HEK293 (cell line): ENCODE measurements at regions not wholly inside any gene's neighbourhood (a gene's known extent, or its start where the extent isn't known, plus 50 kb on each side); places are given as distances from the start of the nearest gene placed in this dataset.

Experiments used
- CTCF ChIA-PET: fragments of 350-600 bp; formaldehyde crosslinking; extraction: SDS; loops from one replicate; lab custom pipeline; 2021; ENCODE audit warnings: antibody characterized with exemption; lab: Yijun Ruan, JAX
- POLR2A ChIA-PET: fragments of 300-600 bp; formaldehyde crosslinking; extraction: SDS; loops from one replicate; lab custom pipeline; 2020; ENCODE audit warnings: antibody characterized with exemption, inconsistent platforms; lab: Yijun Ruan, JAX
- H3K27ac ChIP-seq: fragments of 200-500 bp; sonication (Bioruptor generic); 2 replicates; pipeline ENCODE4 v1.5.1; 2014; ENCODE audit warnings: low read depth, low read length, control low read depth, inconsistent platforms; ENCODE audit errors: extremely low read depth
- H3K36me3 ChIP-seq, 2 experiments: fragments of 200-500 bp in 1 of 2; sonication (Bioruptor generic) in 1 of 2; 1 replicate in 1 of 2; 2 replicates in 1 of 2; pipeline ENCODE4 v1.5.1; 2014 to 2017; ENCODE audit warnings: inconsistent platforms in 2 of 2, low read length in 2 of 2; ENCODE audit not compliant: control insufficient read depth in 2 of 2, insufficient read depth in 1 of 2
- H3K4me1 ChIP-seq: fragments of 200-500 bp; sonication (Bioruptor generic); 2 replicates; pipeline ENCODE4 v1.5.1; 2014; ENCODE audit warnings: mild to moderate bottlenecking, low read length, inconsistent platforms; ENCODE audit not compliant: control insufficient read depth, insufficient read depth
- H3K4me3 ChIP-seq: 2 replicates; pipeline ENCODE4 v1.5.1; 2011; ENCODE audit warnings: low read depth, mild to moderate bottlenecking, control low read depth, low read length, moderate library complexity
- H3K9me3 ChIP-seq: fragments of 200-500 bp; sonication (Bioruptor generic); 2 replicates; pipeline ENCODE4 v1.5.1; 2014; ENCODE audit warnings: low read depth, low read length, inconsistent platforms; ENCODE audit not compliant: control insufficient read depth, insufficient read depth
- REPIN1 ChIP-seq: fragments of 450-650 bp; formaldehyde crosslinking; IDR thresholded peaks from 2 replicates; pipeline ENCODE4 v1.5.1; 2017; ENCODE audit warnings: missing biosample characterization, missing genetic modification characterization, low read depth
- SP3 ChIP-seq: fragments of 450-650 bp; formaldehyde crosslinking; IDR thresholded peaks from 2 replicates; pipeline ENCODE4 v1.5.1; 2016; ENCODE audit warnings: missing biosample characterization, missing genetic modification characterization
- TCF7L2 ChIP-seq: IDR thresholded peaks from 2 replicates; pipeline ENCODE4 v1.6.1; 2011; ENCODE audit warnings: low read depth, mild to moderate bottlenecking, inconsistent platforms, low read length, moderate library complexity, borderline replicate concordance
- YY1 ChIP-seq: fragments of 450-650 bp; formaldehyde crosslinking; IDR thresholded peaks from 2 replicates; pipeline ENCODE4 v1.5.1; 2018; ENCODE audit warnings: missing biosample characterization, missing genetic modification characterization
- ZBTB20 ChIP-seq: fragments of 450-650 bp; formaldehyde crosslinking; IDR thresholded peaks from 2 replicates; pipeline ENCODE4 v1.5.1; 2016; ENCODE audit warnings: missing biosample characterization, missing genetic modification characterization
- ZNF19 ChIP-seq: fragments of 450-650 bp; formaldehyde crosslinking; IDR thresholded peaks from 2 replicates; pipeline ENCODE4; 2016; ENCODE audit warnings: missing biosample characterization, missing genetic modification characterization, low read depth
- ZNF2 ChIP-seq: fragments of 450-650 bp; formaldehyde crosslinking; IDR thresholded peaks from 2 replicates; pipeline ENCODE4 v1.5.1; 2016; ENCODE audit warnings: missing biosample characterization, missing genetic modification characterization
- ZNF223 ChIP-seq: fragments of 450-650 bp; formaldehyde crosslinking; IDR thresholded peaks from 2 replicates; pipeline ENCODE4 v1.5.1; 2016; ENCODE audit warnings: missing biosample characterization, missing genetic modification characterization
- ZNF350 ChIP-seq: fragments of 450-650 bp; formaldehyde crosslinking; IDR thresholded peaks from 2 replicates; pipeline ENCODE4 v1.5.0; 2017; ENCODE audit warnings: missing biosample characterization, mild to moderate bottlenecking, missing genetic modification characterization
- ZNF391 ChIP-seq: fragments of 450-650 bp; formaldehyde crosslinking; IDR thresholded peaks from 2 replicates; pipeline ENCODE4 v1.5.1; 2016; ENCODE audit warnings: low read depth, missing biosample characterization, missing genetic modification characterization, borderline replicate concordance
- ZNF398 ChIP-seq: fragments of 450-650 bp; formaldehyde crosslinking; IDR thresholded peaks from 2 replicates; pipeline ENCODE4 v1.5.1; 2017; ENCODE audit warnings: missing biosample characterization, missing genetic modification characterization
- ZNF473 ChIP-seq: fragments of 450-650 bp; formaldehyde crosslinking; IDR thresholded peaks from 2 replicates; pipeline ENCODE4 v1.5.1; 2017; ENCODE audit warnings: missing biosample characterization, missing genetic modification characterization
- ZNF510 ChIP-seq: fragments of 450-650 bp; formaldehyde crosslinking; IDR thresholded peaks from 2 replicates; pipeline ENCODE4 v1.5.1; 2018; ENCODE audit warnings: mild to moderate bottlenecking, missing genetic modification characterization, missing biosample characterization; ENCODE audit not compliant: insufficient replicate concordance
- ZNF529 ChIP-seq: fragments of 450-650 bp; formaldehyde crosslinking; IDR thresholded peaks from 2 replicates; pipeline ENCODE4 v1.5.1; 2017; ENCODE audit warnings: missing genetic modification characterization, missing biosample characterization; ENCODE audit not compliant: insufficient replicate concordance
- ZNF585B ChIP-seq: fragments of 450-650 bp; formaldehyde crosslinking; IDR thresholded peaks from 2 replicates; pipeline ENCODE4 v1.5.1; 2016; ENCODE audit warnings: missing biosample characterization, missing genetic modification characterization
- ZNF610 ChIP-seq: fragments of 450-650 bp; formaldehyde crosslinking; IDR thresholded peaks from 2 replicates; pipeline ENCODE4 v1.5.1; 2016; ENCODE audit warnings: missing biosample characterization, missing genetic modification characterization, borderline replicate concordance
- ZNF664 ChIP-seq: fragments of 450-650 bp; formaldehyde crosslinking; IDR thresholded peaks from 2 replicates; pipeline ENCODE4 v1.5.1; 2016; ENCODE audit warnings: missing biosample characterization, missing genetic modification characterization
- ZNF670 ChIP-seq: fragments of 450-650 bp; formaldehyde crosslinking; IDR thresholded peaks from 2 replicates; pipeline ENCODE4 v1.5.1; 2016; ENCODE audit warnings: missing biosample characterization, missing genetic modification characterization, low read depth
- ZNF785 ChIP-seq: fragments of 450-650 bp; formaldehyde crosslinking; IDR thresholded peaks from 2 replicates; pipeline ENCODE4 v1.5.1; 2016; ENCODE audit warnings: missing biosample characterization, missing genetic modification characterization
- ZSCAN18 ChIP-seq: fragments of 450-650 bp; formaldehyde crosslinking; IDR thresholded peaks from 2 replicates; pipeline ENCODE4 v1.5.1; 2016; ENCODE audit warnings: missing biosample characterization, missing genetic modification characterization
- TF ChIP-seq, protein P1 (sequence below): fragments of 450-650 bp; formaldehyde crosslinking; IDR thresholded peaks from 2 replicates; pipeline ENCODE4 v1.5.1; 2016; ENCODE audit warnings: missing biosample characterization, missing genetic modification characterization
- TF ChIP-seq, protein P2 (sequence below): fragments of 450-650 bp; IDR thresholded peaks from 2 replicates; pipeline ENCODE4 v1.5.1; 2018; ENCODE audit warnings: missing biosample characterization, mild to moderate bottlenecking, missing genetic modification characterization
- TF ChIP-seq, protein P3 (sequence below): fragments of 450-650 bp; formaldehyde crosslinking; IDR thresholded peaks from 2 replicates; pipeline ENCODE4 v1.5.1; 2016; ENCODE audit warnings: missing biosample characterization, missing genetic modification characterization
- TF ChIP-seq, protein P4 (sequence below): fragments of 450-650 bp; formaldehyde crosslinking; IDR thresholded peaks from 2 replicates; pipeline ENCODE4 v1.5.1; 2017; ENCODE audit warnings: missing biosample characterization, missing genetic modification characterization
- TF ChIP-seq, protein P5 (sequence below): fragments of 450-650 bp; formaldehyde crosslinking; optimal IDR thresholded peaks from 2 replicates; pipeline ENCODE3; 2016; ENCODE audit warnings: missing biosample characterization, mild to moderate bottlenecking, missing genetic modification characterization

GRCh38 chr10:89861199-89861573, 159.8 kb downstream of the KIF20B start (continued):
- peak; percentile 95 for TF ChIP-seq ZNF398 (tag by site-specific recombination)
- no peak for TF ChIP-seq ZNF529
- no peak for TF ChIP-seq ZNF664
- peak; percentile 39; the same call in 1 of the 2 replicates for TF ChIP-seq SP3
- no peak for TF ChIP-seq REPIN1 (tag by site-specific recombination)
- TF ChIP-seq, protein P1, sequence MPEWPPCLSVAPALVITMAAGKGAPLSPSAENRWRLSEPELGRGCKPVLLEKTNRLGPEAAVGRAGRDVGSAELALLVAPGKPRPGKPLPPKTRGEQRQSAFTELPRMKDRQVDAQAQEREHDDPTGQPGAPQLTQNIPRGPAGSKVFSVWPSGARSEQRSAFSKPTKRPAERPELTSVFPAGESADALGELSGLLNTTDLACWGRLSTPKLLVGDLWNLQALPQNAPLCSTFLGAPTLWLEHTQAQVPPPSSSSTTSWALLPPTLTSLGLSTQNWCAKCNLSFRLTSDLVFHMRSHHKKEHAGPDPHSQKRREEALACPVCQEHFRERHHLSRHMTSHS (tag by site-specific recombination), result 0 out of 2 replicates have a peak, but pooled peaks have one; percentile 9
- TF ChIP-seq ZNF510 (tag by site-specific recombination), result no peak
- no peak for TF ChIP-seq ZBTB20 (tag by site-specific recombination)
- no peak for TF ChIP-seq ZNF610
- no peak for TF ChIP-seq ZSCAN18 (tag by site-specific recombination)
- TF ChIP-seq ZNF670 (tag by site-specific recombination), result no peak
- TF ChIP-seq ZNF223, result peak; percentile 53; the same call in 1 of the 2 replicates
- TF ChIP-seq ZNF585B (tag by site-specific recombination), result no peak
- TF ChIP-seq ZNF785, result no peak
- no peak; the same call in 1 of the 2 replicates for TF ChIP-seq ZNF473 (tag by site-specific recombination)

DNA sequence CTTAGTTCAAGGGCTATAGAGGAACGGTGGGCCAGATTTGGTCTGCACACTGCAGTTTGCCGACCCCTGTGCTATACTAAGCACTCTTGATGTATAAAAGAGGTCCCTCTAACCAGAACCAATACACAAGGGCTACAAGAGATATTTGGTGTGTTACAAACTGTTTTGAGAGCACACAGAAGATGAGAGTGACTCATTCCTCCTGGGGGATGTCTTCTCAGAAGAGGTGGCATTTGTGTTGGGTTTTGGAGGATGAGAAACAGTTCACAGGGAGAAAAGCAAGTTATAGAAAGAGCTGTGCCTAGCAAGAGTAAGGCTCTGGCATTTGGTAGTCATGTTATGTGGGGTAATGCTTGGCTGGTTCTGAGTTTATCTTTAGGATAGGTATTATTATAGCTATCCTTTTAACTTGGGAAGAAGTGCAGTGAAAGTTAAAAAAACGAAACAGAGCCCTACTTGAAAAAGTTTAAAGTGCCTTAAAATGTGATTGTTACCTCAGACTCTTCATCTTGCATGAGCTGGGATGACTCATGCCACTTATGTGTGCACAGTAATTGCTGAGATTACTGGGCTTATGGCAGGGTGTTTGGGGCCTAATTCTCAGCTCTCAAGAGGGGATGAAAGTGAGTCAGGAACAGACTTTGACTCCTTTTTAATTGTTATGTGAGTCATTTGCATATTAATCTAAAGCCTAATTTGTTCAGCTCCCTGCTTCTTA, 160.4 kb downstream of the KIF20B start:
- ChIA-PET POLR2A (interaction anchor here (0.5 kb wide), 1 partner anchor 154 kb away, joined by 3 read pairs; no protein-coding TSS in a partner anchor), CTCF (interaction anchor here (0.6 to 1.1 kb wide), 3 partner anchors 11 to 445 kb away, joined by 4 to 5 read pairs (median 4); no protein-coding TSS in a partner anchor)
- Histone ChIP-seq H3K9me3 (no peaks in the 10 kb centered on the region), H3K4me1 (peaks cover 11% of the 10 kb centered on the region), H3K36me3 (no peaks in the 10 kb centered on the region), H3K27ac (peak overlapping the region; percentile 61), H3K4me3 (no peak overlapping the region)
- TF ChIP-seq, protein P2, sequence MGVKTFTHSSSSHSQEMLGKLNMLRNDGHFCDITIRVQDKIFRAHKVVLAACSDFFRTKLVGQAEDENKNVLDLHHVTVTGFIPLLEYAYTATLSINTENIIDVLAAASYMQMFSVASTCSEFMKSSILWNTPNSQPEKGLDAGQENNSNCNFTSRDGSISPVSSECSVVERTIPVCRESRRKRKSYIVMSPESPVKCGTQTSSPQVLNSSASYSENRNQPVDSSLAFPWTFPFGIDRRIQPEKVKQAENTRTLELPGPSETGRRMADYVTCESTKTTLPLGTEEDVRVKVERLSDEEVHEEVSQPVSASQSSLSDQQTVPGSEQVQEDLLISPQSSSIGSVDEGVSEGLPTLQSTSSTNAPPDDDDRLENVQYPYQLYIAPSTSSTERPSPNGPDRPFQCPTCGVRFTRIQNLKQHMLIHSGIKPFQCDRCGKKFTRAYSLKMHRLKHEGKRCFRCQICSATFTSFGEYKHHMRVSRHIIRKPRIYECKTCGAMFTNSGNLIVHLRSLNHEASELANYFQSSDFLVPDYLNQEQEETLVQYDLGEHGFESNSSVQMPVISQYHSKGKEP, result peak; percentile 72
- TF ChIP-seq, protein P3, sequence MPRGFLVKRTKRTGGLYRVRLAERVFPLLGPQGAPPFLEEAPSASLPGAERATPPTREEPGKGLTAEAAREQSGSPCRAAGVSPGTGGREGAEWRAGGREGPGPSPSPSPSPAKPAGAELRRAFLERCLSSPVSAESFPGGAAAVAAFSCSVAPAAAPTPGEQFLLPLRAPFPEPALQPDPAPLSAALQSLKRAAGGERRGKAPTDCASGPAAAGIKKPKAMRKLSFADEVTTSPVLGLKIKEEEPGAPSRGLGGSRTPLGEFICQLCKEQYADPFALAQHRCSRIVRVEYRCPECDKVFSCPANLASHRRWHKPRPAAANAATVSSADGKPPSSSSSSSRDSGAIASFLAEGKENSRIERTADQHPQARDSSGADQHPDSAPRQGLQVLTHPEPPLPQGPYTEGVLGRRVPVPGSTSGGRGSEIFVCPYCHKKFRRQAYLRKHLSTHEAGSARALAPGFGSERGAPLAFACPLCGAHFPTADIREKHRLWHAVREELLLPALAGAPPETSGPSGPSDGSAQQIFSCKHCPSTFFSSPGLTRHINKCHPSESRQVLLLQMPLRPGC (tag by site-specific recombination), result peak; percentile 94
- TF ChIP-seq ZNF391 (tag by site-specific recombination) (peak; percentile 33; the same call in 1 of the 2 replicates), ZNF2 (tag by site-specific recombination) (peak; percentile 72; the same call in 1 of the 2 replicates), ZNF350 (tag by site-specific recombination) (no peak), ZNF19 (tag by site-specific recombination) (no peak), YY1 (tag by site-specific recombination) (no peak), TCF7L2 (peak; percentile 86)
- TF ChIP-seq, protein P1 (tag by site-specific recombination), result no peak
- TF ChIP-seq, protein P4, sequence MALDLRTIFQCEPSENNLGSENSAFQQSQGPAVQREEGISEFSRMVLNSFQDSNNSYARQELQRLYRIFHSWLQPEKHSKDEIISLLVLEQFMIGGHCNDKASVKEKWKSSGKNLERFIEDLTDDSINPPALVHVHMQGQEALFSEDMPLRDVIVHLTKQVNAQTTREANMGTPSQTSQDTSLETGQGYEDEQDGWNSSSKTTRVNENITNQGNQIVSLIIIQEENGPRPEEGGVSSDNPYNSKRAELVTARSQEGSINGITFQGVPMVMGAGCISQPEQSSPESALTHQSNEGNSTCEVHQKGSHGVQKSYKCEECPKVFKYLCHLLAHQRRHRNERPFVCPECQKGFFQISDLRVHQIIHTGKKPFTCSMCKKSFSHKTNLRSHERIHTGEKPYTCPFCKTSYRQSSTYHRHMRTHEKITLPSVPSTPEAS (tag by site-specific recombination), result peak; percentile 61; the same call in 1 of the 2 replicates
- TF ChIP-seq, protein P5, sequence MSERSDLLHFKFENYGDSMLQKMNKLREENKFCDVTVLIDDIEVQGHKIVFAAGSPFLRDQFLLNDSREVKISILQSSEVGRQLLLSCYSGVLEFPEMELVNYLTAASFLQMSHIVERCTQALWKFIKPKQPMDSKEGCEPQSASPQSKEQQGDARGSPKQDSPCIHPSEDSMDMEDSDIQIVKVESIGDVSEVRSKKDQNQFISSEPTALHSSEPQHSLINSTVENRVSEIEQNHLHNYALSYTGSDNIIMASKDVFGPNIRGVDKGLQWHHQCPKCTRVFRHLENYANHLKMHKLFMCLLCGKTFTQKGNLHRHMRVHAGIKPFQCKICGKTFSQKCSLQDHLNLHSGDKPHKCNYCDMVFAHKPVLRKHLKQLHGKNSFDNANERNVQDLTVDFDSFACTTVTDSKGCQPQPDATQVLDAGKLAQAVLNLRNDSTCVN (tag by site-specific recombination), result no peak
